Fibroblast of mammary gland (primary cell): ENCODE measurements at regions not wholly inside any gene's neighbourhood (a gene's known extent, or its start where the extent isn't known, plus 50 kb on each side); places are given as distances from the start of the nearest gene placed in this dataset.

Experiments used
- DNase-seq: peaks from one replicate; pipeline ENCODE4 v3.0.0-alpha.2; 2010; ENCODE audit warnings: low read depth
- H3K4me3 ChIP-seq: 2 replicates; pipeline ENCODE4 v1.5.1; 2011; ENCODE audit warnings: low read depth, mild to moderate bottlenecking, low read length, moderate library complexity; ENCODE audit not compliant: control insufficient read depth
- TF ChIP-seq, protein P1 (sequence below): conservative IDR thresholded peaks from 2 replicates; pipeline ENCODE4 v1.5.1; 2011; ENCODE audit warnings: low read depth, low read length, inconsistent platforms; ENCODE audit not compliant: control insufficient read depth, insufficient read depth

- TF ChIP-seq, protein P1, sequence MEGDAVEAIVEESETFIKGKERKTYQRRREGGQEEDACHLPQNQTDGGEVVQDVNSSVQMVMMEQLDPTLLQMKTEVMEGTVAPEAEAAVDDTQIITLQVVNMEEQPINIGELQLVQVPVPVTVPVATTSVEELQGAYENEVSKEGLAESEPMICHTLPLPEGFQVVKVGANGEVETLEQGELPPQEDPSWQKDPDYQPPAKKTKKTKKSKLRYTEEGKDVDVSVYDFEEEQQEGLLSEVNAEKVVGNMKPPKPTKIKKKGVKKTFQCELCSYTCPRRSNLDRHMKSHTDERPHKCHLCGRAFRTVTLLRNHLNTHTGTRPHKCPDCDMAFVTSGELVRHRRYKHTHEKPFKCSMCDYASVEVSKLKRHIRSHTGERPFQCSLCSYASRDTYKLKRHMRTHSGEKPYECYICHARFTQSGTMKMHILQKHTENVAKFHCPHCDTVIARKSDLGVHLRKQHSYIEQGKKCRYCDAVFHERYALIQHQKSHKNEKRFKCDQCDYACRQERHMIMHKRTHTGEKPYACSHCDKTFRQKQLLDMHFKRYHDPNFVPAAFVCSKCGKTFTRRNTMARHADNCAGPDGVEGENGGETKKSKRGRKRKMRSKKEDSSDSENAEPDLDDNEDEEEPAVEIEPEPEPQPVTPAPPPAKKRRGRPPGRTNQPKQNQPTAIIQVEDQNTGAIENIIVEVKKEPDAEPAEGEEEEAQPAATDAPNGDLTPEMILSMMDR: no peak
- DNase-seq: no peak
- no peak overlapping the region for H3K4me3 ChIP-seq
These were observed 604.5 kb upstream of the STEAP1 start for GRCh38 chr7:89549768-89550167.

DNA sequence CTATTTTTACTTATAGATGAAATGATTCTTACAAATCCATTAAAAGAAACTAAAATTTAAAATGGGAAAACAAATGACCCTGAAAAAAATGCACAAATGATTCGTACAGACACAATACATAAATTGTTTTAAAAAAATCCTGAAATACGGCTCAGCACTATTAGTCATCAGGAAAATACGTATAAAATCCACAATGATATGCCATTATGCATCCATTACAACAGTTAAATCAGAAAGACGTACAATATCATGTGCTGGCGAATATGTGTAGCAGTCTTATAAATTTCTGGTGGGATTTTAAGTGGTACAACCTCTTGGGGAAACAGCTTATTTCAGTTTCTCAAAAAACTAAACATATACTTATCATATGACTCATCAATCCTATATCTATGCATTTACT is 600.1 kb upstream of the STEAP1 start:
- TF ChIP-seq, protein P1: no peak
- DNase-seq: no peak
- H3K4me3 ChIP-seq: no peak overlapping the region

GRCh38 chr7:89559596-89559995 is 594.7 kb upstream of the STEAP1 start:
- no peak for DNase-seq
- TF ChIP-seq, protein P1: no peak
- no peak overlapping the region for H3K4me3 ChIP-seq

- no peak overlapping the region for H3K4me3 ChIP-seq
- no peak for DNase-seq
- TF ChIP-seq, protein P1: no peak
These were observed 590.7 kb upstream of the STEAP1 start for GRCh38 chr7:89563597-89563996.

DNA sequence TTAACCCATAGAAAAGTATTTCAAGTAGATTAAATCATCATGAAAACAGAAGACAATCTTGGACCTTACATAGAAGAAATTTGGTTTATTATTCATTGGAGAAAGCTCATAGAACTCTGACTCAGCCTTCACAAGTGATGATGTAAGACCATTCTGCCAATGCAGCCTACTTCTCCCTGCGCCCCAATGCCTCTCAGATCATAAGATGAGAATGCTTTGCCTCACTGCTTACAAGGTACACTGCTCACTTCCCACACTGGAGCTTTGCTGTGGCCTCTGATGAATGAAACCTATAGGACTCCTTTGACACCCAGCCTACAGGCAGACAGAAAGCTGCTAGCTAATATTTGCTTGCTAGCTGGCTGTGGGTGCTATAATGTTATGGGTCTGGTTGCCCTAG is 569.4 kb upstream of the STEAP1 start:
- no peak overlapping the region for H3K4me3 ChIP-seq
- DNase-seq: no peak
- TF ChIP-seq, protein P1: no peak

DNA sequence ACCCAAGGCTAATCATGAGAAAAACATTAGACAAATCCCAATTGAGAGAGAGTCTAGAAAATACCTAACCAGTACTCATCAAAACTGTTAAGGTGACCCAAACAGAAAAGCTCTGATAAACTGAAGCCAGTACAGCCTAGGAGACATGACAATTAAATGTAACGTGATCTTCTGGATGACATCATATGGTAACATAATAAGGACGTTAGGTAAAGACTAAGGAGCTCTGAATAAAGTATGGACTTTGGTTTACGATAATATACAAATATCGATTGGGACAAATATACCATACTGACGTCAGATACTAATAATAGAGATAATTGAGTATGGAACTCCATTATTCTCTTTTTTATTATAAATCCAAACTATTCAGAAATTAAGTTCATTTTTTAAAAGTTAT is 561.1 kb upstream of the STEAP1 start:
- TF ChIP-seq, protein P1: no peak
- no peak for DNase-seq
- H3K4me3 ChIP-seq: no peak overlapping the region

DNA sequence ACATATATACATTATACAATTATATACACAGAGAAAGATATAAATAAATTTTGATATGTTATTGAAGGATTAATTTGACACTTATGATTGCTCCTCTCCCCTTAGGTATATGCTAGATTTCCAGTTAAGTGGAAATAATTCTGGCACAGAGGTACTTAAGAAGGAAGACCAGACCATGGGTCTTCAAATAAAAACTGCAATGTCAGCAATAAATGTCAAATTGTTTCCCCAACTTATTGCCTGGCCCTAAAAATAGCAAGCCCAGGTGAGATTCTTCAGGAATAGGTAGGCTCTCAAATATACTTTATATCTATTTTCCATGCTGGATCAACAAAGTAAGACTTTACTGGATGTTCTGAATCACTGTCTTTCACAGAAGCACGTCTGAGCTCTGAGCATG is 551.3 kb upstream of the STEAP1 start:
- TF ChIP-seq, protein P1: no peak
- no peak overlapping the region for H3K4me3 ChIP-seq

More for the DNA sequence above, 551.3 kb upstream of the STEAP1 start:
- DNase-seq: no peak
